ENCODE measurements at regions not wholly inside any gene's neighbourhood (a gene's known extent, or its start where the extent isn't known, plus 50 kb on each side); places are given as distances from the start of the nearest gene placed in this dataset.
"Not testable (repeated sequence)": the region's sequence is repeated elsewhere in the genome, so short reads cannot be mapped to it uniquely, and the experiment has no call there.

- peaks cover 0 to 3% (median 0%) of the 10 kb centered on the region in 11 donors for H3K9me3 ChIP-seq
- no peaks in the 10 kb centered on the region for H3K27me3 ChIP-seq
- no peaks in the 10 kb centered on the region for H3K4me1 ChIP-seq
- DNase-seq (no peak), ATAC-seq (no peak)
- H3K4me3 ChIP-seq = no peak overlapping the region
- no peak overlapping the region for H3K27ac ChIP-seq
- intact Hi-C loops (cut with DNase I) = no loop called here
- peak in 1 of 9 donors; percentile 14 for TF ChIP-seq CTCF (IDR thresholded peaks at IDR 0.05)
- WGBS, 2 donors = 64% methylated on average over 2 of the region's 2 CpGs
- H3K36me3 ChIP-seq = no peaks in the 10 kb centered on the region
Measured at GRCh38 chr3:908839-909238, 184.0 kb upstream of the CNTN6 start.

GRCh38 chr3:912717-913116 lies 180.1 kb upstream of the CNTN6 start:
- not testable (repeated sequence) for DNase-seq, ATAC-seq

GRCh38 chr3:923161-923910 lies 169.5 kb upstream of the CNTN6 start:
- Histone ChIP-seq H3K4me1 (no peaks in the 10 kb centered on the region), H3K9me3 (peaks cover 0 to 4% (median 0%) of the 10 kb centered on the region in 11 donors), H3K27ac (no peak overlapping the region), H3K36me3 (no peaks in the 10 kb centered on the region), H3K4me3 (no peak overlapping the region), H3K27me3 (no peaks in the 10 kb centered on the region)
- TF ChIP-seq CTCF (IDR thresholded peaks at IDR 0.05) = no peak
- intact Hi-C loops (cut with DNase I) = no loop called here
- WGBS, 2 donors = 88 to 92% methylated on average over 4 of the region's 4 CpGs
- no peak for ATAC-seq
- DNase-seq = no peak

More at GRCh38 chr3:912717-913116, 180.1 kb upstream of the CNTN6 start:
- H3K27ac ChIP-seq; H3K4me3 ChIP-seq; H3K4me1 ChIP-seq; H3K36me3 ChIP-seq; H3K27me3 ChIP-seq; H3K9me3 ChIP-seq; intact Hi-C loops (cut with DNase I): not testable (repeated sequence)
- WGBS, 2 donors = 77 to 85% methylated on average over 4 of the region's 4 CpGs

- no peak for DNase-seq
Measured at GRCh38 chr3:930866-931265, 162.0 kb upstream of the CNTN6 start.

More at GRCh38 chr3:930866-931265, 162.0 kb upstream of the CNTN6 start:
- Histone ChIP-seq H3K27me3 (no peaks in the 10 kb centered on the region), H3K27ac (no peak overlapping the region), H3K9me3 (no peaks in the 10 kb centered on the region), H3K36me3 (no peaks in the 10 kb centered on the region), H3K4me3 (no peak overlapping the region), H3K4me1 (no peaks in the 10 kb centered on the region)
- intact Hi-C loops (cut with DNase I) = no loop called here
- ATAC-seq = no peak
- TF ChIP-seq CTCF (IDR thresholded peaks at IDR 0.05) = no peak
- WGBS, 2 donors = 89 to 92% methylated on average over 1 of the region's 1 CpG
